ENCODE measurements at regions not wholly inside any gene's neighbourhood (a gene's known extent, or its start where the extent isn't known, plus 50 kb on each side); places are given as distances from the start of the nearest gene placed in this dataset.

- no peak for ATAC-seq (ENCODE audit: low FRiP score)
- DNase-seq (ENCODE audit: low spot score) = no peak
- TF ChIP-seq CTCF (IDR thresholded peaks at IDR 0.05) = no peak
Observed at GRCh38 chr2:212906620-212907019, 244.8 kb downstream of the IKZF2 start.

GRCh38 chr2:212905640-212906201 lies 245.7 kb downstream of the IKZF2 start:
- ATAC-seq (ENCODE audit: low FRiP score) = no peak
- no peak for DNase-seq (ENCODE audit: low spot score)
- no peak for TF ChIP-seq CTCF (IDR thresholded peaks at IDR 0.05)

- TF ChIP-seq CTCF (IDR thresholded peaks at IDR 0.05) = no peak
- DNase-seq (ENCODE audit: low spot score) = no peak
- ATAC-seq (ENCODE audit: low FRiP score) = no peak
Observed at GRCh38 chr2:212904646-212905045, 246.8 kb downstream of the IKZF2 start.

GRCh38 chr2:212903413-212903812 lies 248.0 kb downstream of the IKZF2 start:
- no peak for TF ChIP-seq CTCF (IDR thresholded peaks at IDR 0.05)
- DNase-seq (ENCODE audit: low spot score) (no peak), ATAC-seq (ENCODE audit: low FRiP score) (no peak)

GRCh38 chr2:212902421-212902820 lies 249.0 kb downstream of the IKZF2 start:
- no peak for ATAC-seq (ENCODE audit: low FRiP score)
- TF ChIP-seq CTCF (IDR thresholded peaks at IDR 0.05) = no peak
- no peak for DNase-seq (ENCODE audit: low spot score)

GRCh38 chr2:212901604-212902275 lies 249.7 kb downstream of the IKZF2 start:
- ATAC-seq (ENCODE audit: low FRiP score) (no peak), DNase-seq (ENCODE audit: low spot score) (no peak)

More at GRCh38 chr2:212901604-212902275, 249.7 kb downstream of the IKZF2 start:
- TF ChIP-seq CTCF (IDR thresholded peaks at IDR 0.05) = no peak

All from omental fat pad (tissue), 3 donors.